ENCODE measurements at regions not wholly inside any gene's neighbourhood (a gene's known extent, or its start where the extent isn't known, plus 50 kb on each side); places are given as distances from the start of the nearest gene placed in this dataset.
A peak's percentile ranks its signal among the peaks of the same experiment; 100 is the strongest.

- H2AFZ ChIP-seq (replicated peaks; ENCODE audit: low read length, poor library complexity) = no peak overlapping the region
- H3K56ac ChIP-seq (ENCODE audit: extremely low read depth, insufficient read depth, low read length) = no peak overlapping the region
- no TSS peak for BruUV-seq (replicated peaks)
- no peaks in the 10 kb centered on the region for H3K27me3 ChIP-seq (ENCODE audit: control insufficient read depth, insufficient read depth, low read length)
- H3K14ac ChIP-seq (replicated peaks; ENCODE audit: low read depth, low read length) = no peak overlapping the region
- no peaks in the 10 kb centered on the region for H3K79me1 ChIP-seq (ENCODE audit: low read depth in 1 of 2, low read length in 2 of 2)
- no peaks in the 10 kb centered on the region for H3K36me3 ChIP-seq (ENCODE audit: control insufficient read depth, insufficient read depth, low read length)
- H4K5ac ChIP-seq (ENCODE audit: low read depth, low read length) = no peak overlapping the region
- DNase-seq (peak; percentile 53), ATAC-seq (ENCODE audit: low read depth) (no peak)
- in situ Hi-C loops (cut with MboI; ENCODE audit: low sequenced_read_pairs) = no loop called here
- no peak overlapping the region for H3K9ac ChIP-seq (ENCODE audit: low read depth, low read length)
- no peak overlapping the region for H3K27ac ChIP-seq (ENCODE audit: insufficient read depth, low read length)
- no peaks in the 10 kb centered on the region for H3K4me1 ChIP-seq (ENCODE audit: control insufficient read depth, insufficient read depth, low read length)
- H3K18ac ChIP-seq (ENCODE audit: low read depth, low read length) = no peak overlapping the region
- no peak overlapping the region for H2BK120ac ChIP-seq (ENCODE audit: low read depth, low read length)
- ChIA-PET CTCF (no interaction called here), POLR2A (ENCODE audit: unreplicated experiment) (no interaction called here)
- H4K91ac ChIP-seq (ENCODE audit: insufficient read depth, low read depth, low read length) = no peak overlapping the region
- no peaks in the 10 kb centered on the region for H3K9me3 ChIP-seq (ENCODE audit: control insufficient read depth, insufficient read depth, low read length)
- H3K4ac ChIP-seq (ENCODE audit: low read depth, low read length) = no peak overlapping the region
- no peaks in the 10 kb centered on the region for H4K20me1 ChIP-seq (ENCODE audit: insufficient read depth, low read length)
- H2BK15ac ChIP-seq (ENCODE audit: low read depth, low read length) = no peak overlapping the region
- H4K8ac ChIP-seq (ENCODE audit: low read depth in 2 of 2, low read length in 2 of 2) = no peak overlapping the region
- H2AK5ac ChIP-seq (ENCODE audit: low read depth, low read length) = no peak overlapping the region
- no peak overlapping the region for H2AK9ac ChIP-seq (replicated peaks; ENCODE audit: low read depth, low read length, poor library complexity)
- TF ChIP-seq MAFK (IDR thresholded peaks at IDR 0.05; ENCODE audit: low read depth, low read length) = no peak
- 0 out of 2 replicates have a peak, but pooled peaks have one; percentile 7 for TF ChIP-seq FOS (IDR thresholded peaks at IDR 0.05; ENCODE audit: low read depth, low read length)
- no peak overlapping the region for H2BK5ac ChIP-seq (ENCODE audit: low read depth, low read length, poor library complexity, severe bottlenecking)
- no peak overlapping the region for H3K4me2 ChIP-seq (ENCODE audit: low read depth, low read length)
- no peak overlapping the region for H3K23ac ChIP-seq (ENCODE audit: low read depth, low read length)
- H2BK20ac ChIP-seq (ENCODE audit: low read depth, low read length) = no peak overlapping the region
- no peak overlapping the region for H3K4me3 ChIP-seq (ENCODE audit: insufficient read depth, low read depth, low read length)
- dilution Hi-C loops (cut with HindIII; ENCODE audit: low sequenced_read_pairs, unreplicated experiment) = no loop called here
- no CpG with 5 or more reads among the region's 4 CpGs for WGBS, 2 experiments (ENCODE audit: extremely low coverage in 2 of 2, insufficient read length in 1 of 2)
- no peaks in the 10 kb centered on the region for H3K9me1 ChIP-seq (ENCODE audit: insufficient read depth, low read length)
- intact Hi-C loops (cut with micrococcal nuclease) = no loop called here
Measured at GRCh38 chr6:19415605-19416326, 421.4 kb upstream of the ID4 start.

Measured in IMR-90 (cell line).